ENCODE measurements at regions not wholly inside any gene's neighbourhood (a gene's known extent, or its start where the extent isn't known, plus 50 kb on each side); places are given as distances from the start of the nearest gene placed in this dataset.

DNA sequence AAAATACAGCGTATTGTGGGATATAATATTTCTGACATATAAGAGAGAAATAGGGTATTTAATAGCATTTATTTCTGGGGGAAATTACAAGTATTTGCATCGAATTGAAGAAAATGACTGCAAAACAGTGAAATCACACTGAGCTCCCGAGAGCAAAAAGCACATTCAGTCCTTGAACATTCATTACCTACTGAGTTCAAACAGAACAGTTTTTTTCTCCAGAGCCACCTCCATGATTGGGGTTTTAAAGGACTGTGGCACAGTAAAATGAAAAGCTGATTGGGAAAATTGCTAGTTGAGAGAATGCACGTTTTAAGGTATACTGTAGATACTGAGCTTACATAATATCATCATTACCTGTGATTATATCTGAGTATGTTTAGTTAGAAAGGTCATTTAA, 58.0 kb upstream of the TRPC4 start:
- no peak for DNase-seq

DNA sequence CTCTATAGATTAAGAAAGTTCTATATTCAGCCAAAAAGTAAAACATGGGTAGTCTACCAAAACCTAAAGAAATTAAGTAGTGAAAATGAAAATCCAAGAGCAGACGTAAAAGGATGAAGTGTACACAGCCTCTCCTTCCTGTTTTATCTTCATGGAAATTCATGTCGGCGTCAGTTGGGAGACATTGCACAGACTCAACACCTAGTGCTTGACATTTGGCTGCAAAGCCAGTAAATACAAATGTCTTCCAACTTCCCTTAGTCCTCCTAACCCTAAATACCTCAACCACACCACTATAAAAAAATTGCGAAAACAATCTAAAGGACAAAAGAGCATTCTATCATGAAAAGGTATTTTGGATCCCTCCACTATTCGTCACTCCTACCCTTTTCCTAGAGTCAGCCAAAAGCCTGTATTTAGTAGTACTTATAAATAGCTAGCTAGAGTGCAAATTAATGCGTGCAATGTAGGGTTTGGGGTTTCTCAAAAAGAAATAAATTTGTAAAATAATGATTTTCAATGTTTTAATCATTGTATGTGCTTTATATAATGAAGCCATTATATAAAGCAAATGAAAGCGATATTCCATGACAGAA, 56.4 kb upstream of the TRPC4 start:
- DNase-seq, result no peak

DNA sequence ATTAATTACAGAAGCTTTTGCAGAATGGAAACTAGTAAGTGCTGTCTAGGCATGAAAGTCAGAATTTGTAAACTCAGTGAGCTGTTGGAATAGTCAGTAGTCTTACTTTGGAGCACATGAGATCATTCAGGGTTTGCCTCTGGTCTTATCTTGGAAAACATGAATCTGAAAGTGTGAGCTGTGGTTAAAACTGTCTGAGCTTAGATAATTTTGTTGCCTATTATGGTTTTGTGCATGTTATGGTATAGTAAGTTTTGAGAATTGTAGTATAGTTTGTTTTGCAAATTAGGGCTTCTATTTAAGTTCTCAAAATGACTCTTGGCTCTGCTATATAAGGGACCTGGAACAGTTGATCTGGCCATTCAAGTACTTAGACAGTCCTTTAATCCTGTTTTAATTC, 53.7 kb upstream of the TRPC4 start:
- DNase-seq, result no peak

DNA sequence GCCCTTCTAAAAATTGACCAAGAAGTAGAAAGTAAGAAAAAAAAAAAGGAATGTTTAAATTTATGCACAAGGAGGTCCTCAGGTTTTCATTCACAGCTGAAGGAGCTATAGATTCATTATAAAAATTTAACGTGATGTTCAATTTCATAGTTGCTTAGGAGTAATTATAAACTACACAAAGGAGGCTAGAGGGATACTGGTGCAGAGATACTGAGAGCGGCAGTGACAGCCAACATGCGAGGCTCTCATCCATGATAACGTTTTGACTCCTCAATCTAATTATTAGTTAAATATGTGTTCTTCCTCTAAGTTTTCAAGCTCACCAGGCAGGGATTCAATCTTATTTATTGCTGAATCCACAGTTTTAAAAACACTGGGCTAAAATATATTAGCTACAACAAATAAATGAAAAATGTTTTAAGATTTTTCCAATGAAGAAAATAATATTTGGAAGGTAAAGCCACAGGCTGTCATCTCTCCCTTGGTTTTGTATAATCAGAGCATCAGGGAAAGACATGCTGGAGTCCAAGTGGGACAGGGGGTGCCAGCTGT, 49.8 kb upstream of the TRPC4 start:
- DNase-seq, result no peak

Measured in tongue (tissue), 1 donor.